Hepatocyte (in vitro differentiated cells): ENCODE measurements at regions not wholly inside any gene's neighbourhood (a gene's known extent, or its start where the extent isn't known, plus 50 kb on each side); places are given as distances from the start of the nearest gene placed in this dataset.

Experiments used
- DNase-seq: peaks from one replicate; pipeline ENCODE4 v3.0.0-alpha.2; 2016; ENCODE audit warnings: low spot score
- H2AFZ ChIP-seq: fragments of 200-600 bp; sonication (generic); 2 replicates; pipeline ENCODE4 v1.6.0; 2016; ENCODE audit warnings: antibody characterized with exemption, mild to moderate bottlenecking
- H3K27ac ChIP-seq: fragments of 200-600 bp; sonication (generic); 2 replicates; pipeline ENCODE4 v1.5.1; 2016; ENCODE audit warnings: mild to moderate bottlenecking
- H3K27me3 ChIP-seq: fragments of 200-600 bp; sonication (generic); 2 replicates; pipeline ENCODE4 v1.6.1; 2016
- H3K36me3 ChIP-seq: fragments of 200-600 bp; sonication (generic); replicated peaks from 2 replicates; pipeline ENCODE4 v1.5.1; 2016; ENCODE audit warnings: low read depth; ENCODE audit not compliant: insufficient read depth
- H3K4me1 ChIP-seq: fragments of 200-600 bp; sonication (generic); 2 replicates; pipeline ENCODE4 v1.5.1; 2016; ENCODE audit warnings: mild to moderate bottlenecking, moderate library complexity; ENCODE audit not compliant: insufficient read depth
- H3K4me2 ChIP-seq: fragments of 200-600 bp; sonication (generic); 2 replicates; pipeline ENCODE4 v1.6.0; 2016
- H3K4me3 ChIP-seq: fragments of 200-600 bp; sonication (generic); 2 replicates; pipeline ENCODE4 v1.5.1; 2016; ENCODE audit warnings: mild to moderate bottlenecking
- H3K79me2 ChIP-seq: fragments of 200-600 bp; sonication (generic); 2 replicates; pipeline ENCODE4 v1.6.0; 2017; ENCODE audit warnings: mild to moderate bottlenecking
- H3K9me2 ChIP-seq: fragments of 200-600 bp; sonication (generic); replicated peaks from 2 replicates; pipeline ENCODE4 v1.6.0; 2017; ENCODE audit warnings: mild to moderate bottlenecking; ENCODE audit not compliant: insufficient read depth
- H3K9me3 ChIP-seq: fragments of 200-600 bp; sonication (generic); 2 replicates; pipeline ENCODE4 v1.5.1; 2016; ENCODE audit warnings: low read depth, mild to moderate bottlenecking
- H4K20me1 ChIP-seq: fragments of 200-600 bp; sonication (generic); 2 replicates; pipeline ENCODE4 v1.6.0; 2016; ENCODE audit warnings: mild to moderate bottlenecking; ENCODE audit not compliant: insufficient read depth, poor library complexity, severe bottlenecking
- CTCF ChIP-seq: fragments of 200-600 bp; sonication (generic); IDR thresholded peaks from 2 replicates; pipeline ENCODE4 v1.5.1; 2016; ENCODE audit warnings: antibody characterized with exemption, mild to moderate bottlenecking; ENCODE audit not compliant: poor library complexity
- EZH2 ChIP-seq: fragments of 200-600 bp; sonication (generic); IDR thresholded peaks from 2 replicates; pipeline ENCODE4 v1.6.1; 2016; ENCODE audit warnings: antibody characterized with exemption, mild to moderate bottlenecking, borderline replicate concordance
- EZH2phosphoT487 ChIP-seq: fragments of 200-600 bp; sonication (generic); IDR thresholded peaks from one replicate; pipeline ENCODE4 v1.6.1; 2018; ENCODE audit warnings: antibody characterized with exemption, mild to moderate bottlenecking, low read depth, moderate library complexity; ENCODE audit not compliant: unreplicated experiment, severe bottlenecking
- WGBS: methylation state at CpG from one replicate; pipeline ENCODE4 v1.1.6; 2016; ENCODE audit warnings: low lambda C conversion rate; ENCODE audit errors: missing lambda C conversion rate; 5-methylcytosine and 5-hydroxymethylcytosine counted together

- no peak overlapping the region for H2AFZ ChIP-seq
- WGBS: 66% methylated on average over 8 of the region's 8 CpGs
- H3K36me3 ChIP-seq: no peaks in the 10 kb centered on the region
- TF ChIP-seq EZH2 (no peak), EZH2phosphoT487 (no peak), CTCF (no peak)
- no peak overlapping the region for H3K4me3 ChIP-seq
- no peaks in the 10 kb centered on the region for H4K20me1 ChIP-seq
- H3K4me2 ChIP-seq: no peak overlapping the region
- no peak for DNase-seq
- H3K9me2 ChIP-seq: no peaks in the 10 kb centered on the region
- no peak overlapping the region for H3K27ac ChIP-seq
- no peaks in the 10 kb centered on the region for H3K4me1 ChIP-seq
- H3K79me2 ChIP-seq: no peaks in the 10 kb centered on the region
- no peaks in the 10 kb centered on the region for H3K9me3 ChIP-seq
- no peaks in the 10 kb centered on the region for H3K27me3 ChIP-seq
Observed at GRCh38 chr19:21626924-21627697, 121.7 kb downstream of the ZNF429 start.

- Histone ChIP-seq H3K79me2 (no peaks in the 10 kb centered on the region), H3K4me1 (no peaks in the 10 kb centered on the region), H3K9me3 (no peaks in the 10 kb centered on the region), H3K36me3 (no peaks in the 10 kb centered on the region), H4K20me1 (no peaks in the 10 kb centered on the region), H2AFZ (no peak overlapping the region), H3K9me2 (no peaks in the 10 kb centered on the region), H3K4me3 (no peak overlapping the region), H3K4me2 (no peak overlapping the region), H3K27me3 (no peaks in the 10 kb centered on the region), H3K27ac (no peak overlapping the region)
- 52% methylated on average over 1 of the region's 1 CpG for WGBS
- DNase-seq: no peak
- TF ChIP-seq CTCF (no peak), EZH2phosphoT487 (no peak)
Observed at GRCh38 chr19:21626091-21626490, 120.7 kb downstream of the ZNF429 start.

GRCh38 chr19:21622920-21623319 is 117.5 kb downstream of the ZNF429 start:
- no peak overlapping the region for H2AFZ ChIP-seq
- no peaks in the 10 kb centered on the region for H3K36me3 ChIP-seq
- no peaks in the 10 kb centered on the region for H4K20me1 ChIP-seq
- no peaks in the 10 kb centered on the region for H3K79me2 ChIP-seq
- H3K4me3 ChIP-seq: no peak overlapping the region
- H3K27me3 ChIP-seq: no peaks in the 10 kb centered on the region
- DNase-seq: no peak
- no peaks in the 10 kb centered on the region for H3K9me2 ChIP-seq
- 69% methylated on average over 6 of the region's 6 CpGs for WGBS
- TF ChIP-seq EZH2: no peak
- no peak for TF ChIP-seq EZH2phosphoT487
- no peak for TF ChIP-seq CTCF
- no peaks in the 10 kb centered on the region for H3K9me3 ChIP-seq
- no peak overlapping the region for H3K4me2 ChIP-seq
- H3K4me1 ChIP-seq: no peaks in the 10 kb centered on the region
- no peak overlapping the region for H3K27ac ChIP-seq
